ENCODE measurements at regions not wholly inside any gene's neighbourhood (a gene's known extent, or its start where the extent isn't known, plus 50 kb on each side); places are given as distances from the start of the nearest gene placed in this dataset.

GRCh38 chr6:100301731-100302130 lies 163.0 kb downstream of the SIM1 start:
- H3K4me1 ChIP-seq (replicated peaks; ENCODE audit: insufficient read depth), result peaks cover 54% of the 10 kb centered on the region
- H3K79me2 ChIP-seq (ENCODE audit: low read depth), result no peaks in the 10 kb centered on the region
- intact Hi-C loops (cut with micrococcal nuclease; ENCODE audit: unreplicated experiment), result loop anchor here (2.0 to 10.0 kb wide), 3 partner anchors 41 to 203 kb away; no protein-coding TSS in a partner anchor
- H3K9me2 ChIP-seq (ENCODE audit: insufficient read depth), result no peaks in the 10 kb centered on the region
- TF ChIP-seq EZH2 (IDR thresholded peaks at IDR 0.05; ENCODE audit: low read depth) (no peak), CTCF (conservative IDR thresholded peaks at IDR 0.05) (no peak)
- DNase-seq, result no peak
- H3K27ac ChIP-seq, result peak overlapping the region; percentile 96; the same call in 1 of the 2 replicates
- H2AFZ ChIP-seq, result no peak overlapping the region
- H3F3A ChIP-seq (ENCODE audit: insufficient read depth, low read depth), result peaks cover 33% of the 10 kb centered on the region
- H3K4me2 ChIP-seq, result no peak overlapping the region
- BruUV-seq (replicated peaks), result no TSS peak
- ChIA-PET CTCF (no interaction called here), POLR2A (ENCODE audit: unreplicated experiment) (no interaction called here)
- H3K27me3 ChIP-seq (ENCODE audit: insufficient read depth, low read depth), result no peaks in the 10 kb centered on the region
- no peaks in the 10 kb centered on the region for H4K20me1 ChIP-seq (ENCODE audit: insufficient read depth)
- H3K9me3 ChIP-seq (ENCODE audit: insufficient read depth, low read depth), result peaks cover 24% of the 10 kb centered on the region
- no peak overlapping the region for H3K4me3 ChIP-seq
- peaks cover 6% of the 10 kb centered on the region; the same call in 1 of the 2 replicates for H3K36me3 ChIP-seq (ENCODE audit: low read depth)

GRCh38 chr6:100300221-100300736 lies 164.4 kb downstream of the SIM1 start:
- POLR2A ChIA-PET (ENCODE audit: unreplicated experiment), result interaction anchor here (0.5 to 0.7 kb wide), 2 partner anchors 67 to 1452 kb away, joined by 3 to 7 read pairs; no protein-coding TSS in a partner anchor
- peak overlapping the region; percentile 72 for H2AFZ ChIP-seq

More at GRCh38 chr6:100300221-100300736, 164.4 kb downstream of the SIM1 start:
- H3K36me3 ChIP-seq (ENCODE audit: low read depth), result peaks cover 6% of the 10 kb centered on the region; the same call in 1 of the 2 replicates
- BruUV-seq (replicated peaks), result no TSS peak
- H4K20me1 ChIP-seq (ENCODE audit: insufficient read depth), result no peaks in the 10 kb centered on the region
- H3K9me3 ChIP-seq (ENCODE audit: insufficient read depth, low read depth), result peaks cover 24% of the 10 kb centered on the region
- H3K27me3 ChIP-seq (ENCODE audit: insufficient read depth, low read depth), result no peaks in the 10 kb centered on the region
- peak; percentile 67 to 97 for DNase-seq
- H3K9me2 ChIP-seq (ENCODE audit: insufficient read depth), result no peaks in the 10 kb centered on the region
- CTCF ChIA-PET, result no interaction called here
- peak overlapping the region; percentile 72 for H3K4me2 ChIP-seq
- peak overlapping the region; percentile 36 for H3K4me3 ChIP-seq
- H3F3A ChIP-seq (ENCODE audit: insufficient read depth, low read depth), result peaks cover 45% of the 10 kb centered on the region
- peaks cover 69% of the 10 kb centered on the region for H3K4me1 ChIP-seq (replicated peaks; ENCODE audit: insufficient read depth)
- intact Hi-C loops (cut with micrococcal nuclease; ENCODE audit: unreplicated experiment), result loop anchor here (1.0 to 10.0 kb wide), 4 partner anchors 43 to 205 kb away; no protein-coding TSS in a partner anchor
- peak overlapping the region; percentile 96 for H3K27ac ChIP-seq
- TF ChIP-seq EZH2 (IDR thresholded peaks at IDR 0.05; ENCODE audit: low read depth) (no peak), CTCF (conservative IDR thresholded peaks at IDR 0.05) (no peak)
- no peaks in the 10 kb centered on the region for H3K79me2 ChIP-seq (ENCODE audit: low read depth)
